Kidney epithelial cell (primary cell): ENCODE measurements at regions not wholly inside any gene's neighbourhood (a gene's known extent, or its start where the extent isn't known, plus 50 kb on each side); places are given as distances from the start of the nearest gene placed in this dataset.
"Not testable (repeated sequence)": the region's sequence is repeated elsewhere in the genome, so short reads cannot be mapped to it uniquely, and the experiment has no call there.

Experiments
- DNase-seq: peaks from one replicate; pipeline ENCODE4 v3.0.0-alpha.2; 2010; ENCODE audit warnings: low read depth
- H3K27me3 ChIP-seq: 2 replicates; pipeline ENCODE4 v1.6.0; 2011; ENCODE audit warnings: low read length; ENCODE audit not compliant: control insufficient read depth, insufficient read depth
- H3K36me3 ChIP-seq: 2 replicates; pipeline ENCODE4 v1.5.1; 2011; ENCODE audit warnings: low read length; ENCODE audit not compliant: control insufficient read depth, insufficient read depth
- H3K4me3 ChIP-seq: 2 replicates; pipeline ENCODE4 v1.5.1; 2011; ENCODE audit warnings: low read depth, mild to moderate bottlenecking, control low read depth, low read length
- CTCF ChIP-seq: IDR thresholded peaks from 2 replicates; pipeline ENCODE4 v1.5.1; 2011; ENCODE audit warnings: mild to moderate bottlenecking, moderate library complexity, low read length, control low read depth, inconsistent platforms; ENCODE audit not compliant: insufficient read depth, poor library complexity, severe bottlenecking

DNA sequence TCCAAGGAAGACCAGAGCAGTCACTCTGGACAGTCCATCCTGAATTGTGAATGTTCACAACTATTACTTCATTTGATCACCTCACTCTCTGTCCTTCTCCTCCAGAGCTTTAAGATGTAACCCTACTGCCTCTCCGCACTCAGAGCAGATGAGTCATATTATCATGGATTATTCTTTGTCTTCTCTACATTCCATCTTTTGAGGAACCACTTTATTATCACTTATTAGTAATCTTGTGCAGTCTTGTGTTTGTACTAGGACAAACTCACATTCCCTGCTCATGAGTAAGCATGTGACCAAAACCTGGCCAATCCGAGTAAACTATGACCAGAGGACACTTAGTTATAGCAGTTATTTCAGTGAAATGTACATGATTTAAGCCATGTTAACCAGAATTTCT is 401.5 kb upstream of the ADGRB3 start:
- H3K27me3 ChIP-seq, result no peaks in the 10 kb centered on the region
- no peak for TF ChIP-seq CTCF
- no peak overlapping the region for H3K4me3 ChIP-seq
- no peak for DNase-seq
- H3K36me3 ChIP-seq, result no peaks in the 10 kb centered on the region

- Histone ChIP-seq H3K36me3 (no peaks in the 10 kb centered on the region), H3K27me3 (no peaks in the 10 kb centered on the region), H3K4me3 (no peak overlapping the region)
- no peak for DNase-seq
- TF ChIP-seq CTCF, result no peak
Measured at GRCh38 chr6:68229566-68229965, 405.5 kb upstream of the ADGRB3 start.

- DNase-seq, result no peak
- Histone ChIP-seq H3K27me3 (no peaks in the 10 kb centered on the region), H3K36me3 (no peaks in the 10 kb centered on the region), H3K4me3 (no peak overlapping the region)
- peak; percentile 33 for TF ChIP-seq CTCF
Measured at GRCh38 chr6:68226460-68226859, 408.6 kb upstream of the ADGRB3 start.

GRCh38 chr6:68225729-68226128 is 409.4 kb upstream of the ADGRB3 start:
- no peak for TF ChIP-seq CTCF
- Histone ChIP-seq H3K36me3 (no peaks in the 10 kb centered on the region), H3K4me3 (no peak overlapping the region), H3K27me3 (no peaks in the 10 kb centered on the region)
- no peak for DNase-seq

- Histone ChIP-seq H3K27me3 (no peaks in the 10 kb centered on the region), H3K4me3 (no peak overlapping the region), H3K36me3 (no peaks in the 10 kb centered on the region)
- no peak for DNase-seq
- no peak for TF ChIP-seq CTCF
Measured at GRCh38 chr6:68211242-68211795, 423.8 kb upstream of the ADGRB3 start.

DNA sequence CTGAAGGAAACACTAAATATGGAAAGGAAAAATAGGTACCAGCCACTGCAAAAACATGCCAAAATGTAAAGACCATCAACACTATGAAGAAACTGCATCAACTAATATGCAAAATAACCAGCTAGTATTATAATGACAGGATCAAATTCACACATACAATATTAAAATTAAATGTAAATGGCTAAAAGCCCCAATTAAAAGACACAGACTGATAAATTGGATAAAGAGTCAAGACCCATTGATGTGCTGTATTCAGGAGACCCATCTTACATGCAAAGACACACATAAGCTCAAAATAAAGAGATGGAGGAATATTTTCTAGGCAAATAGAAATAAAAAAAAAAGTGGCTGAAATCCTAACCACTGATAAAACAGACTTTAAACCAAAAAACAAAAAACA is 427.5 kb upstream of the ADGRB3 start:
- not testable (repeated sequence) for H3K27me3 ChIP-seq, H3K36me3 ChIP-seq, H3K4me3 ChIP-seq, DNase-seq
